ENCODE measurements at regions not wholly inside any gene's neighbourhood (a gene's known extent, or its start where the extent isn't known, plus 50 kb on each side); places are given as distances from the start of the nearest gene placed in this dataset.
"Not testable (repeated sequence)": the region's sequence is repeated elsewhere in the genome, so short reads cannot be mapped to it uniquely, and the experiment has no call there.

DNA sequence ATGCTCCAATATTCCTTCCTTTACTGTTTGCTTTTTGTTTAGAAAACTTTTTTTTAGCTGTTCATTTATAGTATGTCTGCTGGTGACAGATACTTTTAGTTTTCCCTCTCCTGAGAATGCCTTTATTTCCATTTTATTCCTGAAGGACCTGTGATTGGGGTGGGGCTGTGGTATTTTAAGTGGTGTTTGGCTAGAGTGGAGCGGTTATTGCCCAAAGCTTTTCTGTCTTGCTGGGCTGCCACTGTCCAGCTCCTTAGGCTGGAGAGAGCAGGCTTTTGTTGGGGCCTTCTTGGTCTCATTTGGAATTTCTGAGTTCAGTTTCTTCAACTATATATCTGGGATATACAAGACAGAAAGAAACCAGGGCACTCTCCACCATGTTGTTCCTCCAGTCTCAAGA, 160.0 kb upstream of the PLGLB2 start:
- TF ChIP-seq, protein P1, sequence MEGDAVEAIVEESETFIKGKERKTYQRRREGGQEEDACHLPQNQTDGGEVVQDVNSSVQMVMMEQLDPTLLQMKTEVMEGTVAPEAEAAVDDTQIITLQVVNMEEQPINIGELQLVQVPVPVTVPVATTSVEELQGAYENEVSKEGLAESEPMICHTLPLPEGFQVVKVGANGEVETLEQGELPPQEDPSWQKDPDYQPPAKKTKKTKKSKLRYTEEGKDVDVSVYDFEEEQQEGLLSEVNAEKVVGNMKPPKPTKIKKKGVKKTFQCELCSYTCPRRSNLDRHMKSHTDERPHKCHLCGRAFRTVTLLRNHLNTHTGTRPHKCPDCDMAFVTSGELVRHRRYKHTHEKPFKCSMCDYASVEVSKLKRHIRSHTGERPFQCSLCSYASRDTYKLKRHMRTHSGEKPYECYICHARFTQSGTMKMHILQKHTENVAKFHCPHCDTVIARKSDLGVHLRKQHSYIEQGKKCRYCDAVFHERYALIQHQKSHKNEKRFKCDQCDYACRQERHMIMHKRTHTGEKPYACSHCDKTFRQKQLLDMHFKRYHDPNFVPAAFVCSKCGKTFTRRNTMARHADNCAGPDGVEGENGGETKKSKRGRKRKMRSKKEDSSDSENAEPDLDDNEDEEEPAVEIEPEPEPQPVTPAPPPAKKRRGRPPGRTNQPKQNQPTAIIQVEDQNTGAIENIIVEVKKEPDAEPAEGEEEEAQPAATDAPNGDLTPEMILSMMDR (IDR thresholded peaks at IDR 0.05) = not testable (repeated sequence)
- TF ChIP-seq SMC3 (IDR thresholded peaks at IDR 0.05); TP53 (CRISPR knock-in tag; IDR thresholded peaks at IDR 0.05): not testable (repeated sequence)
- TF ChIP-seq, protein P2, sequence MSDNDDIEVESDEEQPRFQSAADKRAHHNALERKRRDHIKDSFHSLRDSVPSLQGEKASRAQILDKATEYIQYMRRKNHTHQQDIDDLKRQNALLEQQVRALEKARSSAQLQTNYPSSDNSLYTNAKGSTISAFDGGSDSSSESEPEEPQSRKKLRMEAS (IDR thresholded peaks at IDR 0.05) = not testable (repeated sequence)
